Right atrium auricular region (tissue), 2 donors: ENCODE measurements at regions not wholly inside any gene's neighbourhood (a gene's known extent, or its start where the extent isn't known, plus 50 kb on each side); places are given as distances from the start of the nearest gene placed in this dataset.
"Not testable (repeated sequence)": the region's sequence is repeated elsewhere in the genome, so short reads cannot be mapped to it uniquely, and the experiment has no call there.

Source experiments
- DNase-seq: peaks from one replicate; pipeline ENCODE4 v3.0.0-alpha.2; 2019; ENCODE audit warnings: low spot score
- H3K27ac ChIP-seq, 2 donors: fragments of 200-600 bp; sonication (generic); 1 replicate in 1 of 2; 2 replicates in 1 of 2; pipeline ENCODE4 v1.5.1; 2016 to 2019
- H3K27me3 ChIP-seq, 2 donors: fragments of 200-600 bp; sonication (generic); one replicate each; pipeline versions ENCODE4 v1.5.1 to v1.6.0; 2017 to 2019
- H3K36me3 ChIP-seq: fragments of 200-600 bp; sonication (generic); one replicate; pipeline ENCODE4 v1.5.1; 2016
- H3K4me1 ChIP-seq, 2 donors: fragments of 200-600 bp; sonication (generic); one replicate each; pipeline versions ENCODE4 v1.5.1 to v1.6.0; 2017 to 2019
- H3K4me3 ChIP-seq, 2 donors: fragments of 200-600 bp; sonication (generic); 1 replicate in 1 of 2; 2 replicates in 1 of 2; pipeline ENCODE4 v1.5.1; 2017 to 2019; ENCODE audit warnings: mild to moderate bottlenecking in 1 of 2, moderate library complexity in 1 of 2
- H3K9me3 ChIP-seq, 2 donors: fragments of 200-600 bp; sonication (generic); one replicate each; pipeline ENCODE4 v1.5.1; 2019
- CTCF ChIP-seq, 2 donors: fragments of 200-600 bp; sonication (generic); IDR thresholded peaks; one replicate each; pipeline ENCODE4 v1.5.1; 2019; ENCODE audit warnings: antibody characterized with exemption in 2 of 2

- no peaks in the 10 kb centered on the region for H3K27me3 ChIP-seq
- no peak overlapping the region for H3K27ac ChIP-seq
- H3K36me3 ChIP-seq, result no peaks in the 10 kb centered on the region
- no peak overlapping the region for H3K4me3 ChIP-seq
- no peak for DNase-seq
- no peak for TF ChIP-seq CTCF (IDR thresholded peaks at IDR 0.05)
- peaks cover 0 to 13% of the 10 kb centered on the region in 2 donors for H3K9me3 ChIP-seq
- H3K4me1 ChIP-seq, result no peaks in the 10 kb centered on the region
Measured at GRCh38 chr4:30207389-30207788, 512.8 kb upstream of the PCDH7 start.

DNA sequence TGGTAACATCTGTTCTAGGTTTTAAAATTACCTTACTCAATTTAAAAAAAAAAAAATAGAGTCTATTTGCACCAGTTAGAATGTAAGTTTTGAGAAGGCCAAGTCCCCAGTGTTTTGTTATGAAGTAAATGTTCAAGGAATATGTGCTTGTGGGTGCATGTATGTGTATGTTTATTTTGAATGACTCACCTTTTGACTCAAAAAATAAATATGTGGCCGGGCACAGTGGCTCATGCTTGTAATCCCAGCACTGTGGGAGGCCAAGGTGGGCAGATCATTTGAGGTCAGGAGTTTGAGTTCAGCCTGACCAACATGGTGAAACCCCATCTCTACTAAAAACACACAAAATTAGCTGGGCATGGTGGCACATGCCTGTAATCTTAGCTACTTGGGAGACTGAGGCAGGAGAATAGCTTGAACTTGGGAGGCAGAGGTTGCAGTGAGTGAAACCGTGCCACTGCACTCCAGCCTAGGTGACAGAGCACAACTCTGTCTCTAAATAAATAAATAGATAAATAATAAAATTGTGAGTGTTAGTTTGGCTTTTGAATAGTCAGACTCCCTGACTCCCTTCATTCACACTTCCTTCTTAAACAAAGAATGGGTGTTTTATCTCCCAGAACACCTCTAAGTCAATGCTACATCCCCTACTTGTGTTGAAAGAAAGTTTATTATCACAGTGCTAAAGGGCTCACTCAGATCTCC, 511.3 kb upstream of the PCDH7 start:
- H3K4me1 ChIP-seq, result no peaks in the 10 kb centered on the region
- no peak for TF ChIP-seq CTCF (IDR thresholded peaks at IDR 0.05)
- DNase-seq, result no peak
- no peaks in the 10 kb centered on the region for H3K36me3 ChIP-seq
- H3K27ac ChIP-seq, result no peak overlapping the region
- no peaks in the 10 kb centered on the region for H3K9me3 ChIP-seq
- no peaks in the 10 kb centered on the region for H3K27me3 ChIP-seq
- no peak overlapping the region for H3K4me3 ChIP-seq

- not testable (repeated sequence) for H3K4me3 ChIP-seq, H3K36me3 ChIP-seq, DNase-seq, H3K27ac ChIP-seq, H3K4me1 ChIP-seq, H3K27me3 ChIP-seq
- H3K9me3 ChIP-seq, result peaks cover 0 to 10% of the 10 kb centered on the region in 2 donors
Measured at GRCh38 chr4:30215973-30216372, 504.2 kb upstream of the PCDH7 start.

DNA sequence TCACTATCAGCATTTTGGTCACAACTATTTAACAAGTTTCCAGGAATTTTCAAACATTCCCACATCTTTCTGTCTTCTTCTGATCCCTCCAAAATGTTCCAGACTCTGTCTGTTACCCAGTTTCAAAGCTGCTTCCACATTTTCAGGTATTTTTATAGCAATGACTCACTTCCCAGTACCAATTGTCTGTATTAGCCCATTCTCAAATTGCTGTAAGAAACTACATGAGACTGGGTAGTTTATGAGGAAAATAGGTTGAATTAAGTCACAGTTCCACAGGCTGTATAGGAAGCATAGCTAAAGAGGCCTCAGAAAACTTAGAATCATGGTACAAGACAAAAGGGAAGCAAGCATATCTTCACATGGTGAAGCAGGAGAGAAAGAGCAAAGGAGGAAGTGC, 475.0 kb upstream of the PCDH7 start:
- TF ChIP-seq CTCF (IDR thresholded peaks at IDR 0.05), result no peak
- H3K27ac ChIP-seq, result no peak overlapping the region
- no peak overlapping the region for H3K4me3 ChIP-seq
- H3K9me3 ChIP-seq, result peaks cover 0 to 7% of the 10 kb centered on the region in 2 donors
- no peak for DNase-seq
- H3K27me3 ChIP-seq, result no peaks in the 10 kb centered on the region
- no peaks in the 10 kb centered on the region for H3K4me1 ChIP-seq
- no peaks in the 10 kb centered on the region for H3K36me3 ChIP-seq

- H3K27me3 ChIP-seq, result no peaks in the 10 kb centered on the region
- peaks cover 0 to 19% of the 10 kb centered on the region in 2 donors for H3K9me3 ChIP-seq
- H3K27ac ChIP-seq, result no peak overlapping the region
- H3K4me1 ChIP-seq, result no peaks in the 10 kb centered on the region
- no peak for DNase-seq
- no peak for TF ChIP-seq CTCF (IDR thresholded peaks at IDR 0.05)
- H3K36me3 ChIP-seq, result no peaks in the 10 kb centered on the region
- H3K4me3 ChIP-seq, result no peak overlapping the region
Measured at GRCh38 chr4:30256116-30256832, 463.9 kb upstream of the PCDH7 start.

DNA sequence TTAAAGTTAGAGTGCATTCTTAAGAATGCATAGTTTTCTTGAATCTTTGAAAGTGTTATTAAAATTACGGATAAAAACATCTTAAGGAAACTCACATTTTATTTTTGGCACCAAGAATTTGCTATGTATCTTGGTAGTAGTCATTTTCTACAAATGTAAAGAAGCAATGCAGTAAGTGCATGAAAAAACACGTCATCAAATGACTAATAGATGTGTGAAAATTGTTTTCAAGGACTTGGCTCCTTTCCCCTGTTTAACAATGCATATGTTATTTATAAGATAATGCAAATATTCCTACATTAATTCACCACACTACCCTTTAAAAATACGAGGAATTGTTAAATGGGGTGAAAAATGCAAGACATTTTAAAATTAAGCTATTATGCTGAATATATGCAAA, 461.2 kb upstream of the PCDH7 start:
- H3K4me3 ChIP-seq, result no peak overlapping the region
- no peaks in the 10 kb centered on the region for H3K36me3 ChIP-seq
- H3K27ac ChIP-seq, result no peak overlapping the region
- no peak for DNase-seq
- no peaks in the 10 kb centered on the region for H3K4me1 ChIP-seq
- H3K27me3 ChIP-seq, result no peaks in the 10 kb centered on the region
- TF ChIP-seq CTCF (IDR thresholded peaks at IDR 0.05), result no peak
- H3K9me3 ChIP-seq, result peaks cover 0 to 9% of the 10 kb centered on the region in 2 donors
